ENCODE measurements at regions not wholly inside any gene's neighbourhood (a gene's known extent, or its start where the extent isn't known, plus 50 kb on each side); places are given as distances from the start of the nearest gene placed in this dataset.

GRCh38 chr7:36084485-36085091, 68.5 kb upstream of the EEPD1 start (continued):
- TF ChIP-seq ZNF592 (IDR thresholded peaks at IDR 0.05) (no peak), PAX5 (IDR thresholded peaks at IDR 0.05; ENCODE audit: borderline replicate concordance, low read depth, low read length) (no peak), TCF3 (IDR thresholded peaks at IDR 0.05; ENCODE audit: borderline replicate concordance, insufficient read depth, low read depth, low read length) (no peak)

- POLR2A ChIA-PET, result no interaction called here
- Histone ChIP-seq H3K9ac (ENCODE audit: control insufficient read depth, insufficient read depth, low read length) (no peak overlapping the region), H3K4me1 (ENCODE audit: control insufficient read depth, insufficient read depth, low read length) (no peaks in the 10 kb centered on the region), H4K20me1 (ENCODE audit: control insufficient read depth, insufficient read depth) (no peaks in the 10 kb centered on the region), H3K36me3 (ENCODE audit: control insufficient read depth in 2 of 2, insufficient read depth in 2 of 2, low read length in 1 of 2) (no peaks in the 10 kb centered on the region), H3K27me3 (replicated peaks in 1 of 2; ENCODE audit: control insufficient read depth in 2 of 2, insufficient read depth in 2 of 2, low read length in 1 of 2) (no peaks in the 10 kb centered on the region; a peak in 1 of 4 replicates), H3K4me3 (no peak overlapping the region), H3K4me2 (ENCODE audit: control insufficient read depth, insufficient read depth) (no peak overlapping the region), H3K9me3 (replicated peaks; ENCODE audit: control insufficient read depth, insufficient read depth, low read length) (no peaks in the 10 kb centered on the region; the same call in 2 of the 3 replicates), H3K79me2 (ENCODE audit: control insufficient read depth, insufficient read depth, low read length) (no peaks in the 10 kb centered on the region), H3K27ac (ENCODE audit: control insufficient read depth, insufficient read depth) (no peak overlapping the region), H2AFZ (ENCODE audit: control insufficient read depth, low read depth, low read length) (no peak overlapping the region)
- intact Hi-C loops (cut with micrococcal nuclease; ENCODE audit: unreplicated experiment), result no loop called here
- in situ Hi-C loops (cut with MboI), result no loop called here
- SMC1A ChIA-PET (ENCODE audit: uncharacterized antibody, unreplicated experiment), result no interaction called here
- CTCF ChIA-PET, result no interaction called here
- WGBS (ENCODE audit: insufficient coverage, insufficient replicate concordance, low lambda C conversion rate, missing lambda C conversion rate), result 71% methylated on average over 16 of the region's 16 CpGs
- no peak for ATAC-seq
- BruUV-seq (replicated peaks), result no TSS peak
- FAIRE-seq, result no peak
- RAD21 ChIA-PET (ENCODE audit: unreplicated experiment), result no interaction called here
- no peak for DNase-seq (ENCODE audit: low read depth, low spot score)
- TF ChIP-seq SP1 (IDR thresholded peaks at IDR 0.05; ENCODE audit: low read depth, low read length), result no peak
- TF ChIP-seq BRCA1 (IDR thresholded peaks at IDR 0.05; ENCODE audit: low read depth, low read length), result no peak
- no peak for TF ChIP-seq USF2 (IDR thresholded peaks at IDR 0.05; ENCODE audit: borderline replicate concordance, low read depth, low read length)
- TF ChIP-seq CHD4 (IDR thresholded peaks at IDR 0.05), result no peak
- no peak for TF ChIP-seq TCF7 (IDR thresholded peaks at IDR 0.05; ENCODE audit: borderline replicate concordance)
- TF ChIP-seq NFXL1 (IDR thresholded peaks at IDR 0.05; ENCODE audit: borderline replicate concordance), result no peak
- no peak for TF ChIP-seq TCF12 (IDR thresholded peaks at IDR 0.05; ENCODE audit: low read depth, low read length)
- no peak for TF ChIP-seq STAT3 (IDR thresholded peaks at IDR 0.05; ENCODE audit: low read depth, low read length)
- TF ChIP-seq ZBTB11 (CRISPR knock-in tag; IDR thresholded peaks at IDR 0.05), result no peak
Measured at GRCh38 chr7:36085096-36085495, 68.0 kb upstream of the EEPD1 start.
